ENCODE measurements at regions not wholly inside any gene's neighbourhood (a gene's known extent, or its start where the extent isn't known, plus 50 kb on each side); places are given as distances from the start of the nearest gene placed in this dataset.

GRCh38 chr7:15866753-15867152 is 180.3 kb upstream of the MEOX2 start:
- no peak for TF ChIP-seq CTCF (IDR thresholded peaks at IDR 0.05; ENCODE audit: control insufficient read depth, extremely low read depth, insufficient read depth)
- no peak overlapping the region for H3K4me3 ChIP-seq (ENCODE audit: low read depth, low read length)
- DNase-seq (ENCODE audit: low read depth): no peak

DNA sequence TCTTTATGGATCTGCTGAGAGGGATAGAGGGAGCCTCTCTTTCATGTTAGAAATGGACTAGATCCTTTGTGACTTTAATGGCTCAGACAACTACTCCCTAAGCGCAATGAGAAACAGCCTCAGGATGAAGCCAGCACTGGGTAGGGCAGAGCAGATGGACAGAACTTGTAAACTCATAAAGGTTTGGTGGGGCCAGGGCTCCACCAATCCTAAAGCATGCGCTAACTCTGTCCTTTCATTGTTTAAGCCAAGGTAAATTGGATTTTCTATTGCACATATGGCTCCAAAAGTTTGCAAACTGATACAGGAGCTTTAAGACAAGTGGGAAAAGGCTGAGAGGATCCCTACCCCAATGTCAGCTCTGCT is 178.1 kb upstream of the MEOX2 start:
- DNase-seq (ENCODE audit: low read depth): no peak
- TF ChIP-seq CTCF (IDR thresholded peaks at IDR 0.05; ENCODE audit: control insufficient read depth, extremely low read depth, insufficient read depth): no peak
- H3K4me3 ChIP-seq (ENCODE audit: low read depth, low read length): no peak overlapping the region

GRCh38 chr7:15863951-15864625 is 177.6 kb upstream of the MEOX2 start:
- no peak for DNase-seq (ENCODE audit: low read depth)
- no peak for TF ChIP-seq CTCF (IDR thresholded peaks at IDR 0.05; ENCODE audit: control insufficient read depth, extremely low read depth, insufficient read depth)
- H3K4me3 ChIP-seq (ENCODE audit: low read depth, low read length): no peak overlapping the region

GRCh38 chr7:15862781-15863165 is 176.3 kb upstream of the MEOX2 start:
- no peak for TF ChIP-seq CTCF (IDR thresholded peaks at IDR 0.05; ENCODE audit: control insufficient read depth, extremely low read depth, insufficient read depth)
- no peak for DNase-seq (ENCODE audit: low read depth)
- no peak overlapping the region for H3K4me3 ChIP-seq (ENCODE audit: low read depth, low read length)

DNA sequence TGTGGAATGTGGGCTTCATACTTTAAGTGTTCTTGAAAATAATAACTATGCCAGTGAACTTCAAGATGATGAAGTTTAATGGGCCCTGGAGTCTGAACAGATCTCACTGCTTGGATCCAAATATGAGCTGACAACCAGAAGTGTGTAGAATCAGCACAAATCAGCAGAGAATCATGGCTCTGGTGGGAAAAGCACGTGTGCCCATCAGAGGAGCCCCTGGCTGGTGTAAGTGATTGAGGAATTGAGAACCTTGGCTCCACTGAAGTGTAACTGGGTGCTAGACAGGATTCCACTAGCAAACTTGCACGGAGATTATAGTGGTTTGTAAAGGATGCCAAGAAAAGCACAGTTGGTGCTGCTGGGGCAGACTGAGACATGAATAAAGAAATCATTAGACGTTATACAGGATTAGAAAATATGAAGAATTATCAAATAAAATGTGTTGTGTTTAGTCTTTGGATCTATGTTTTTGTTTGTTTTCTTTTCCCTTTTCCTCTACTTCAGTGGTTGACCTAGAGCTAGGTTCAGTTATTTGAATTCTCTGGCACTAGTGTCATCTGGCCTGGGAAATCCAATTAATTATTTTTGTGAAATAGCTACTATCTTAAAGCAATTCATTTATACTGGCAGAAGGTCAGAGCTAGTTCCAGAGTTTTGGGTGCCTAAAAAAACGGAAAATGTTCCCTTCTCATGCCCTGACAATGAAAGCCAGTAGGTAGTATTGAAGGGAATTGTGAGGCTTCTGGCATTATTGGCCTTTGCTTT is 175.7 kb upstream of the MEOX2 start:
- TF ChIP-seq CTCF (IDR thresholded peaks at IDR 0.05; ENCODE audit: control insufficient read depth, extremely low read depth, insufficient read depth): no peak

DNA sequence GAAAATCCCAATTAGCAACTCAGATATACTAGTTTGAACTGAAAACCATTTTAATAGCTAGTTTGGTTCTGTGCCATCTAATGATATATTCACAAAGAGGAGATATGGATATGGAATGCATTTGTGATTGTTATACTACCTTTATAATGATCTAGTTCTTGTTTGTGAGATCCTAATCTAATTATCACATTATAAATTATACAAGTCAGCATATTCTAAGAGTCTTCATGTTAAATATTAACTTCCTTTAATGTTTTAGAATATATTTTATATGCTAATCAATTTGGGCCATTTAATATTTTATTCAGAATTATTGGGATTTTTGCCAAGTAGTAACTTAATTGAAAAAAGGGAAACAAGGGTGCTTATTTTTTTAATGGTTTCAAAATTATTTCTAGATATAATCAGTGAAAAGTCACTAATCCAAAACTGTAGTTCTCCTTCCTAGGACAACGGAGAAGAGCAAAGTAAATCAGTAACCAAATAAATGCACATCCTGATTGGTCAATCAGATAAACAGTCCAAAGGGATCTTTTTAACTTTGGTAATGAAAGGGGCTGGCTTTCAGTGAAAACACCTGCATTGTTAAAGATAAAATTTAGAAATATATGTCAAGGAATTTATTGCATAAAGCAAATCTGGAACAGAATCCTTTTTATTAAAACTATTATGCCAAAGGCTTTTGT is 173.9 kb upstream of the MEOX2 start:
- TF ChIP-seq CTCF (IDR thresholded peaks at IDR 0.05; ENCODE audit: control insufficient read depth, extremely low read depth, insufficient read depth): no peak
- no peak for DNase-seq (ENCODE audit: low read depth)
- H3K4me3 ChIP-seq (ENCODE audit: low read depth, low read length): no peak overlapping the region

More for the DNA sequence above, 175.7 kb upstream of the MEOX2 start:
- DNase-seq (ENCODE audit: low read depth): no peak
- H3K4me3 ChIP-seq (ENCODE audit: low read depth, low read length): no peak overlapping the region

Data from LNCaP clone FGC (cell line).